ENCODE measurements at regions not wholly inside any gene's neighbourhood (a gene's known extent, or its start where the extent isn't known, plus 50 kb on each side); places are given as distances from the start of the nearest gene placed in this dataset.
"Not testable (repeated sequence)": the region's sequence is repeated elsewhere in the genome, so short reads cannot be mapped to it uniquely, and the experiment has no call there.

- peak overlapping the region; percentile 11 for H3K4me3 ChIP-seq (ENCODE audit: low read length)
- DNase-seq (ENCODE audit: low read depth, low spot score): no peak
Measured at GRCh38 chr7:142554560-142555532, 194.4 kb upstream of the PRSS1 start.

GRCh38 chr7:142553216-142553615 is 196.1 kb upstream of the PRSS1 start:
- DNase-seq (ENCODE audit: low read depth, low spot score): no peak

GRCh38 chr7:142548978-142549377 is 200.3 kb upstream of the PRSS1 start:
- DNase-seq (ENCODE audit: low read depth, low spot score): no peak
- no peak overlapping the region for H3K4me3 ChIP-seq (ENCODE audit: low read length)

More at GRCh38 chr7:142553216-142553615, 196.1 kb upstream of the PRSS1 start:
- H3K4me3 ChIP-seq (ENCODE audit: low read length): no peak overlapping the region

GRCh38 chr7:142546452-142546851 is 202.8 kb upstream of the PRSS1 start:
- DNase-seq (ENCODE audit: low read depth, low spot score): no peak

GRCh38 chr7:142542942-142543341 is 206.3 kb upstream of the PRSS1 start:
- no peak for DNase-seq (ENCODE audit: low read depth, low spot score)
- H3K4me3 ChIP-seq (ENCODE audit: low read length): no peak overlapping the region

More at GRCh38 chr7:142546452-142546851, 202.8 kb upstream of the PRSS1 start:
- no peak overlapping the region for H3K4me3 ChIP-seq (ENCODE audit: low read length)

GRCh38 chr7:142542105-142542504 is 207.2 kb upstream of the PRSS1 start:
- H3K4me3 ChIP-seq (ENCODE audit: low read length): no peak overlapping the region
- DNase-seq (ENCODE audit: low read depth, low spot score): no peak

- no peak for DNase-seq (ENCODE audit: low read depth, low spot score)
- no peak overlapping the region for H3K4me3 ChIP-seq (ENCODE audit: low read length)
Measured at GRCh38 chr7:142540371-142540770, 208.9 kb upstream of the PRSS1 start.

- DNase-seq (ENCODE audit: low read depth, low spot score): no peak
- H3K4me3 ChIP-seq (ENCODE audit: low read length): no peak overlapping the region
Measured at GRCh38 chr7:142539901-142540300, 209.4 kb upstream of the PRSS1 start.

GRCh38 chr7:142537760-142538159 is 211.5 kb upstream of the PRSS1 start:
- H3K4me3 ChIP-seq (ENCODE audit: low read length): no peak overlapping the region
- no peak for DNase-seq (ENCODE audit: low read depth, low spot score)

- H3K4me3 ChIP-seq (ENCODE audit: low read length): peak overlapping the region; percentile 45
- peak; percentile 93 for DNase-seq (ENCODE audit: low read depth, low spot score)
Measured at GRCh38 chr7:142535123-142535779, 214.0 kb upstream of the PRSS1 start.

GRCh38 chr7:142534726-142535122 is 214.5 kb upstream of the PRSS1 start:
- no peak overlapping the region for H3K4me3 ChIP-seq (ENCODE audit: low read length)
- no peak for DNase-seq (ENCODE audit: low read depth, low spot score)

- DNase-seq (ENCODE audit: low read depth, low spot score): no peak
- no peak overlapping the region for H3K4me3 ChIP-seq (ENCODE audit: low read length)
Measured at GRCh38 chr7:142533920-142534319, 215.4 kb upstream of the PRSS1 start.

GRCh38 chr7:142529591-142529990 is 219.7 kb upstream of the PRSS1 start:
- no peak overlapping the region for H3K4me3 ChIP-seq (ENCODE audit: low read length)
- no peak for DNase-seq (ENCODE audit: low read depth, low spot score)

GRCh38 chr7:142528608-142529408 is 220.5 kb upstream of the PRSS1 start:
- H3K4me3 ChIP-seq (ENCODE audit: low read length): no peak overlapping the region

GRCh38 chr7:142523821-142524460 is 225.3 kb upstream of the PRSS1 start:
- DNase-seq (ENCODE audit: low read depth, low spot score): no peak
- H3K4me3 ChIP-seq (ENCODE audit: low read length): no peak overlapping the region

More at GRCh38 chr7:142528608-142529408, 220.5 kb upstream of the PRSS1 start:
- DNase-seq (ENCODE audit: low read depth, low spot score): no peak

- no peak for DNase-seq (ENCODE audit: low read depth, low spot score)
- H3K4me3 ChIP-seq (ENCODE audit: low read length): no peak overlapping the region
Measured at GRCh38 chr7:142522735-142523134, 226.5 kb upstream of the PRSS1 start.

GRCh38 chr7:142520885-142521284 is 228.4 kb upstream of the PRSS1 start:
- DNase-seq (ENCODE audit: low read depth, low spot score); H3K4me3 ChIP-seq (ENCODE audit: low read length): not testable (repeated sequence)

- DNase-seq (ENCODE audit: low read depth, low spot score); H3K4me3 ChIP-seq (ENCODE audit: low read length): not testable (repeated sequence)
Measured at GRCh38 chr7:142520455-142520854, 228.8 kb upstream of the PRSS1 start.
